PC-9 (cell line): ENCODE measurements at regions not wholly inside any gene's neighbourhood (a gene's known extent, or its start where the extent isn't known, plus 50 kb on each side); places are given as distances from the start of the nearest gene placed in this dataset.

Experiments used
- EZH2 ChIP-seq: fragments of 200-600 bp; sonication (generic); IDR thresholded peaks from 2 replicates; pipeline ENCODE4 v1.8.0; 2017; ENCODE audit warnings: antibody characterized with exemption, low read depth
- TF ChIP-seq, protein P1 (sequence below): fragments of 200-600 bp; sonication (generic); conservative IDR thresholded peaks from 2 replicates; pipeline ENCODE4 v1.6.1; 2017; ENCODE audit warnings: mixed run types, antibody characterized with exemption, mild to moderate bottlenecking, moderate library complexity

DNA sequence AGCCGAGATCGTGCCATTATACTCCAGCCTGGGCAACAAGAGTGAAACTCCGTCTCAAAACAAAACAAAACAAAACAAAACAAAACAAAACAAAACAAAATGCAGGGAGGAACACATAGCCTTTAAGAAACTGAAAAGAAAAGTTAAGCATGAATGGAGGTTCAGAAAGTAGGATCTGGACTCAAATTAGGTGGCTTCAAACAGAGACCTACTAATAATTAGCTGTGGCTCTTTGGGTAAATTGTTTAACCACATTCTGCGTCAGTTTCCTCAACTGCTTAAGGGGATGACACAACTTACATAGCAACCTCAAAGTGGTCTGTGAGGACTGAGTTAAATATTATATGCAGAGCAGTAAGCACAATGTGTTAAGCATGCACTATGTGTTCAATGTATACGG lies 458.2 kb downstream of the ADGRL2 start:
- TF ChIP-seq, protein P1, sequence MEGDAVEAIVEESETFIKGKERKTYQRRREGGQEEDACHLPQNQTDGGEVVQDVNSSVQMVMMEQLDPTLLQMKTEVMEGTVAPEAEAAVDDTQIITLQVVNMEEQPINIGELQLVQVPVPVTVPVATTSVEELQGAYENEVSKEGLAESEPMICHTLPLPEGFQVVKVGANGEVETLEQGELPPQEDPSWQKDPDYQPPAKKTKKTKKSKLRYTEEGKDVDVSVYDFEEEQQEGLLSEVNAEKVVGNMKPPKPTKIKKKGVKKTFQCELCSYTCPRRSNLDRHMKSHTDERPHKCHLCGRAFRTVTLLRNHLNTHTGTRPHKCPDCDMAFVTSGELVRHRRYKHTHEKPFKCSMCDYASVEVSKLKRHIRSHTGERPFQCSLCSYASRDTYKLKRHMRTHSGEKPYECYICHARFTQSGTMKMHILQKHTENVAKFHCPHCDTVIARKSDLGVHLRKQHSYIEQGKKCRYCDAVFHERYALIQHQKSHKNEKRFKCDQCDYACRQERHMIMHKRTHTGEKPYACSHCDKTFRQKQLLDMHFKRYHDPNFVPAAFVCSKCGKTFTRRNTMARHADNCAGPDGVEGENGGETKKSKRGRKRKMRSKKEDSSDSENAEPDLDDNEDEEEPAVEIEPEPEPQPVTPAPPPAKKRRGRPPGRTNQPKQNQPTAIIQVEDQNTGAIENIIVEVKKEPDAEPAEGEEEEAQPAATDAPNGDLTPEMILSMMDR, result no peak
- TF ChIP-seq EZH2, result no peak
